OCI-LY7 (cell line): ENCODE measurements at regions not wholly inside any gene's neighbourhood (a gene's known extent, or its start where the extent isn't known, plus 50 kb on each side); places are given as distances from the start of the nearest gene placed in this dataset.

Experiments used
- CTCF ChIP-seq: fragments of 200-600 bp; sonication (generic); conservative IDR thresholded peaks from 2 replicates; pipeline ENCODE4 v1.5.1; 2014; ENCODE audit warnings: mild to moderate bottlenecking, antibody characterized with exemption, low read length, moderate library complexity, mixed read lengths
- EZH2phosphoT487 ChIP-seq: fragments of 200-600 bp; sonication (generic); IDR thresholded peaks from 2 replicates; pipeline ENCODE4 v1.6.1; 2018; ENCODE audit warnings: low read depth, borderline replicate concordance, mild to moderate bottlenecking, mixed run types, antibody characterized with exemption, low read length, moderate library complexity, mixed read lengths

DNA sequence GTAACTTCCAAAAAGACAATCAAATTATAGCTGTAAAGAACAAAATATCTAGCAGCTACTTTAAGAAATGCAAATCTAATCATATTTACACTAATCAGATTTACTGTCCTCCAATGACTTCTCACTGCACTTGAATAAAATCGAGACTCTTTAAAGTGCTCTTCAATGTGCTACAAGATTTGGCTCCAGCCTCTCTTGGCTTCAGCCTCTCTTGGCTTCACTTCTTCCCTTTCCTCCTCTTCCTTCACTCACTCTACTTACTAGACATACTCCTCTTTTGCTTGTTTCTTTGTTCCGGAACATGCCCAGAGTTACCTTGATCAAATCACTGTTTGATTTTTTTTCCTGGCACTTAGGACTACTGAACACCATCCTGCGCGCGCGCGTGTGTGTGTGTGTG lies 495.4 kb downstream of the LMO7 start:
- TF ChIP-seq CTCF = no peak
- TF ChIP-seq EZH2phosphoT487 = no peak
